A549 (cell line): ENCODE measurements at regions not wholly inside any gene's neighbourhood (a gene's known extent, or its start where the extent isn't known, plus 50 kb on each side); places are given as distances from the start of the nearest gene placed in this dataset.

Source experiments
- ATAC-seq, 2 experiments: fragments of 200-7000 bp in 1 of 2; fragments of >200 bp in 1 of 2; cut with Nextera tagmentation in 1 of 2; cut with Tn5 transposase in 1 of 2; 3 replicates each; pipeline versions ENCODE4 v1.8.0 to v1.9.1; 2018 to 2020; ENCODE audit warnings: mild to moderate bottlenecking in 1 of 2, moderate library complexity in 1 of 2
- CTCF ChIA-PET: fragments of 300-600 bp; sonication (Branson Sonifier 250); formaldehyde crosslinking; extraction: SDS; loops from one replicate; lab custom pipeline; 2021; ENCODE audit warnings: antibody characterized with exemption, inconsistent platforms; lab: Yijun Ruan, JAX
- POLR2A ChIA-PET: fragments of 350-600 bp; formaldehyde crosslinking; extraction: SDS; loops from one replicate; lab custom pipeline; 2021; ENCODE audit warnings: antibody characterized with exemption, inconsistent platforms; lab: Yijun Ruan, JAX
- DNase-seq, 2 experiments: peaks; one replicate each; pipeline versions ENCODE4 v3.0.0 to v3.0.0-alpha.2; 2011 to 2016; ENCODE audit warnings: low read depth in 1 of 2, low spot score in 1 of 2
- FAIRE-seq: peaks from 2 replicates; lab custom pipeline; 2011; peaks lifted over from hg19 to GRCh38; lab: Jason Lieb, UNC
- H3K27ac ChIP-seq, 2 experiments: fragments of >200 bp; sonication (Bioruptor Twin); formaldehyde crosslinking; 3 replicates each; pipeline ENCODE4 v1.5.1; 2016 to 2017
- H3K4me1 ChIP-seq: fragments of >200 bp; sonication (Bioruptor Twin); formaldehyde crosslinking; 3 replicates; pipeline ENCODE4 v1.6.1; 2016
- H3K4me2 ChIP-seq: fragments of >200 bp; sonication (Bioruptor Twin); formaldehyde crosslinking; 3 replicates; pipeline ENCODE4 v1.6.1; 2016
- H3K4me3 ChIP-seq: fragments of >200 bp; sonication (Bioruptor Twin); formaldehyde crosslinking; 3 replicates; pipeline ENCODE4 v1.5.1; 2016
- H3K9me3 ChIP-seq: fragments of >200 bp; sonication (Bioruptor Twin); formaldehyde crosslinking; 3 replicates; pipeline ENCODE4 v1.6.1; 2016
- BHLHE40 ChIP-seq: IDR thresholded peaks from 2 replicates; pipeline ENCODE4 v1.6.1; 2012; ENCODE audit warnings: low read depth, low read length, inconsistent platforms
- CBX2 ChIP-seq: fragments of 200-600 bp; sonication (generic); IDR thresholded peaks from 2 replicates; pipeline ENCODE4 v1.6.1; 2016; ENCODE audit warnings: low read depth, mild to moderate bottlenecking, borderline replicate concordance
- CBX8 ChIP-seq: fragments of 200-600 bp; sonication (generic); IDR thresholded peaks from 2 replicates; pipeline ENCODE4 v1.6.1; 2016
- CHD2 ChIP-seq: fragments of 150-350 bp; IDR thresholded peaks from 2 replicates; pipeline ENCODE4 v1.6.1; 2014; ENCODE audit warnings: low read length; ENCODE audit not compliant: partially characterized antibody
- CHD4 ChIP-seq: fragments of 200-600 bp; sonication (generic); IDR thresholded peaks from 2 replicates; pipeline ENCODE4 v1.6.1; 2016; ENCODE audit warnings: antibody characterized with exemption, mild to moderate bottlenecking, borderline replicate concordance
- CTCF ChIP-seq: fragments of >200 bp; sonication (Bioruptor Twin); formaldehyde crosslinking; IDR thresholded peaks from 3 replicates; pipeline ENCODE4 v1.5.1; 2016
- EHMT2 ChIP-seq: fragments of 200-600 bp; sonication (generic); IDR thresholded peaks from 2 replicates; pipeline ENCODE4 v1.6.1; 2016; ENCODE audit warnings: antibody characterized with exemption, low read depth, mild to moderate bottlenecking, moderate library complexity
- ESRRA ChIP-seq: fragments of 150-350 bp; IDR thresholded peaks from 2 replicates; pipeline ENCODE4 v1.6.1; 2014; ENCODE audit warnings: mild to moderate bottlenecking, low read length, borderline replicate concordance
- FOSB ChIP-seq: fragments of 250-450 bp; sonication (Bioruptor Pico); IDR thresholded peaks from 2 replicates; pipeline ENCODE4 v1.5.0; 2020; ENCODE audit warnings: mild to moderate bottlenecking, moderate library complexity
- HDAC2 ChIP-seq: fragments of 200-600 bp; sonication (generic); IDR thresholded peaks from 2 replicates; pipeline ENCODE4 v1.6.1; 2016
- HEYL ChIP-seq: fragments of 250-450 bp; sonication (Bioruptor Pico); IDR thresholded peaks from 2 replicates; pipeline ENCODE4 v1.8.0; 2021; ENCODE audit warnings: mild to moderate bottlenecking, moderate library complexity
- HOXA7 ChIP-seq: fragments of 250-450 bp; sonication (Bioruptor Pico); IDR thresholded peaks from 2 replicates; pipeline ENCODE4 v1.5.0; 2020; ENCODE audit warnings: mild to moderate bottlenecking, moderate library complexity
- JUN ChIP-seq, 2 experiments: fragments of >200 bp; sonication (Bioruptor Twin); formaldehyde crosslinking; IDR thresholded peaks; 2 replicates in 1 of 2; 3 replicates in 1 of 2; pipeline ENCODE4 v1.6.1; 2016 to 2017
- KDM1A ChIP-seq: fragments of 200-600 bp; sonication (generic); IDR thresholded peaks from 2 replicates; pipeline ENCODE4 v1.6.1; 2016; ENCODE audit warnings: low read depth, mild to moderate bottlenecking
- KDM5A ChIP-seq: fragments of 200-600 bp; sonication (generic); IDR thresholded peaks from 2 replicates; pipeline ENCODE4 v1.6.1; 2016; ENCODE audit warnings: antibody characterized with exemption, mild to moderate bottlenecking
- MYC ChIP-seq: IDR thresholded peaks from 2 replicates; pipeline ENCODE4 v1.6.1; 2012; ENCODE audit warnings: mild to moderate bottlenecking, inconsistent platforms, low read length, improper control_type of control experiment, borderline replicate concordance
- NR3C1 ChIP-seq: fragments of >200 bp; sonication (Bioruptor Twin); formaldehyde crosslinking; IDR thresholded peaks from 3 replicates; pipeline ENCODE4 v1.6.1; 2017
- POLR2A ChIP-seq: IDR thresholded peaks from 2 replicates; pipeline ENCODE4 v1.6.1; 2012; ENCODE audit warnings: mild to moderate bottlenecking, low read length
- RARB ChIP-seq: fragments of 250-450 bp; sonication (Bioruptor Pico); IDR thresholded peaks from 2 replicates; pipeline ENCODE4 v1.8.0; 2021; ENCODE audit warnings: mild to moderate bottlenecking, moderate library complexity
- RCOR1 ChIP-seq: fragments of 150-350 bp; IDR thresholded peaks from 2 replicates; pipeline ENCODE4 v1.6.1; 2014; ENCODE audit warnings: antibody characterized with exemption, low read length, low read depth
- RNF2 ChIP-seq: fragments of 200-600 bp; sonication (generic); IDR thresholded peaks from 2 replicates; pipeline ENCODE4 v1.6.1; 2016; ENCODE audit warnings: low read depth, mild to moderate bottlenecking, antibody characterized with exemption, moderate library complexity, borderline replicate concordance
- TFCP2L1 ChIP-seq: fragments of 250-450 bp; sonication (Bioruptor Pico); IDR thresholded peaks from 2 replicates; pipeline ENCODE4 v1.5.0; 2021; ENCODE audit warnings: mild to moderate bottlenecking
- ZSCAN20 ChIP-seq: fragments of 250-450 bp; sonication (Bioruptor Pico); IDR thresholded peaks from 2 replicates; pipeline ENCODE4 v1.8.0; 2022; ENCODE audit warnings: mild to moderate bottlenecking, moderate library complexity
- WGBS: methylation state at CpG from one replicate; pipeline ENCODE4 v1.1.6; 2017; ENCODE audit errors: missing lambda C conversion rate; 5-methylcytosine and 5-hydroxymethylcytosine counted together
- TF ChIP-seq, protein P1 (sequence below): fragments of >200 bp; sonication (Bioruptor Twin); formaldehyde crosslinking; IDR thresholded peaks from 2 replicates; pipeline ENCODE4 v1.6.1; 2016
- TF ChIP-seq, protein P2 (sequence below): fragments of 150-350 bp; IDR thresholded peaks from 2 replicates; pipeline ENCODE4 v1.6.1; 2014; ENCODE audit warnings: low read depth, mild to moderate bottlenecking, low read length

- ChIA-PET POLR2A (no interaction called here), CTCF (no interaction called here)
- Histone ChIP-seq H3K4me1 (no peaks in the 10 kb centered on the region), H3K4me3 (no peak overlapping the region), H3K4me2 (no peak overlapping the region), H3K27ac (no peak overlapping the region), H3K9me3 (no peaks in the 10 kb centered on the region)
- no peak for DNase-seq
- ATAC-seq = no peak
- TF ChIP-seq CBX8 (no peak), CHD2 (no peak), POLR2A (no peak), CBX2 (no peak), BHLHE40 (no peak), HDAC2 (no peak), KDM5A (no peak), NR3C1 (no peak), ESRRA (no peak), EHMT2 (no peak), FOSB (CRISPR knock-in tag) (no peak), JUN (IDR thresholded peaks at IDR 0.05) (no peak), KDM1A (no peak), HOXA7 (no peak), RARB (CRISPR knock-in tag) (no peak), CHD4 (no peak)
- TF ChIP-seq, protein P1, sequence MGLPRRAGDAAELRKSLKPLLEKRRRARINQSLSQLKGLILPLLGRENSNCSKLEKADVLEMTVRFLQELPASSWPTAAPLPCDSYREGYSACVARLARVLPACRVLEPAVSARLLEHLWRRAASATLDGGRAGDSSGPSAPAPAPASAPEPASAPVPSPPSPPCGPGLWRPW = no peak
- TF ChIP-seq, protein P2, sequence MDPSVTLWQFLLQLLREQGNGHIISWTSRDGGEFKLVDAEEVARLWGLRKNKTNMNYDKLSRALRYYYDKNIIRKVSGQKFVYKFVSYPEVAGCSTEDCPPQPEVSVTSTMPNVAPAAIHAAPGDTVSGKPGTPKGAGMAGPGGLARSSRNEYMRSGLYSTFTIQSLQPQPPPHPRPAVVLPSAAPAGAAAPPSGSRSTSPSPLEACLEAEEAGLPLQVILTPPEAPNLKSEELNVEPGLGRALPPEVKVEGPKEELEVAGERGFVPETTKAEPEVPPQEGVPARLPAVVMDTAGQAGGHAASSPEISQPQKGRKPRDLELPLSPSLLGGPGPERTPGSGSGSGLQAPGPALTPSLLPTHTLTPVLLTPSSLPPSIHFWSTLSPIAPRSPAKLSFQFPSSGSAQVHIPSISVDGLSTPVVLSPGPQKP = no peak
- WGBS = 5% methylated on average over 2 of the region's 2 CpGs
- FAIRE-seq = no peak
Measured at GRCh38 chr12:125989696-125990095, 924.5 kb downstream of the AACS start.

GRCh38 chr12:125996443-125996842 lies 931.2 kb downstream of the AACS start:
- FAIRE-seq (no peak), ATAC-seq (no peak), DNase-seq (no peak)
- TF ChIP-seq HOXA7 = no peak
- no peak for TF ChIP-seq TFCP2L1 (CRISPR knock-in tag)
- no peak for TF ChIP-seq ZSCAN20 (CRISPR knock-in tag)
- H3K4me1 ChIP-seq = no peaks in the 10 kb centered on the region
- H3K4me2 ChIP-seq = no peak overlapping the region
- POLR2A ChIA-PET = no interaction called here
- no peak overlapping the region for H3K4me3 ChIP-seq
- CTCF ChIA-PET = no interaction called here
- H3K9me3 ChIP-seq = no peaks in the 10 kb centered on the region
- 1% methylated on average over 4 of the region's 4 CpGs for WGBS
- H3K27ac ChIP-seq = no peak overlapping the region

GRCh38 chr12:125999628-126000027 lies 934.4 kb downstream of the AACS start:
- Histone ChIP-seq H3K4me3 (no peak overlapping the region), H3K4me2 (no peak overlapping the region), H3K9me3 (no peaks in the 10 kb centered on the region), H3K4me1 (no peaks in the 10 kb centered on the region), H3K27ac (no peak overlapping the region)
- ATAC-seq = no peak
- FAIRE-seq = no peak
- DNase-seq = no peak
- CTCF ChIA-PET = no interaction called here
- POLR2A ChIA-PET = no interaction called here
- 2% methylated on average over 7 of the region's 7 CpGs for WGBS
- TF ChIP-seq CTCF (no peak), CHD4 (no peak), HOXA7 (no peak), RCOR1 (no peak), BHLHE40 (no peak), RNF2 (no peak), JUN (IDR thresholded peaks at IDR 0.05) (no peak), HEYL (CRISPR knock-in tag) (no peak), MYC (no peak), NR3C1 (no peak), CBX2 (no peak)
